ENCODE measurements at regions not wholly inside any gene's neighbourhood (a gene's known extent, or its start where the extent isn't known, plus 50 kb on each side); places are given as distances from the start of the nearest gene placed in this dataset.
"Not testable (repeated sequence)": the region's sequence is repeated elsewhere in the genome, so short reads cannot be mapped to it uniquely, and the experiment has no call there.

DNA sequence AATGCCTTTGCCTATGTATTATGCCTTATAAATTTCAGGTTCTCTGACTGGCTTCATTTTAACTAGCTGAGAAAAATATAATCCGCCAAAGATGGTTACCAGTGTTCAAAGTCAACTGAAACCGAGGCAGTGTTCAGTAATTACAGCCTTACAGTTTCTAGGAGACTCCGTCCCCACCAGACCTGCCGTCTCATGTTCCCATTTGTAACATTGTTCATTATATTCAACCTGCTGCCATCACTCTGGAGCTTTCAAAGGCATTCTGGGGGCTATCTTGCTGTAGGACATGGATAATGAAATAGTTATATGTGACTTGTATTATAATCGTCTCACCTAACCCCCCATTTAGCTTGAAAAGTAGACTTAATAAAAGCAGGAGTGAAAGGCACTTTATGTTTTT is 302.5 kb downstream of the RWDD3 start:
- ATAC-seq: no peak
- in situ Hi-C loops (cut with MboI; ENCODE audit: low sequenced_read_pairs in 4 of 4): no loop called here
- H3K4me3 ChIP-seq: no peak overlapping the region
- H3K9me3 ChIP-seq: no peaks in the 10 kb centered on the region
- no peaks in the 10 kb centered on the region for H3K4me1 ChIP-seq
- H3K27ac ChIP-seq: no peak overlapping the region
- no peak for DNase-seq
- H3K27me3 ChIP-seq: no peaks in the 10 kb centered on the region
- no peaks in the 10 kb centered on the region for H3K36me3 ChIP-seq
- intact Hi-C loops (cut with DNase I; ENCODE audit: low total_unique reads): no loop called here
- TF ChIP-seq, protein P1, sequence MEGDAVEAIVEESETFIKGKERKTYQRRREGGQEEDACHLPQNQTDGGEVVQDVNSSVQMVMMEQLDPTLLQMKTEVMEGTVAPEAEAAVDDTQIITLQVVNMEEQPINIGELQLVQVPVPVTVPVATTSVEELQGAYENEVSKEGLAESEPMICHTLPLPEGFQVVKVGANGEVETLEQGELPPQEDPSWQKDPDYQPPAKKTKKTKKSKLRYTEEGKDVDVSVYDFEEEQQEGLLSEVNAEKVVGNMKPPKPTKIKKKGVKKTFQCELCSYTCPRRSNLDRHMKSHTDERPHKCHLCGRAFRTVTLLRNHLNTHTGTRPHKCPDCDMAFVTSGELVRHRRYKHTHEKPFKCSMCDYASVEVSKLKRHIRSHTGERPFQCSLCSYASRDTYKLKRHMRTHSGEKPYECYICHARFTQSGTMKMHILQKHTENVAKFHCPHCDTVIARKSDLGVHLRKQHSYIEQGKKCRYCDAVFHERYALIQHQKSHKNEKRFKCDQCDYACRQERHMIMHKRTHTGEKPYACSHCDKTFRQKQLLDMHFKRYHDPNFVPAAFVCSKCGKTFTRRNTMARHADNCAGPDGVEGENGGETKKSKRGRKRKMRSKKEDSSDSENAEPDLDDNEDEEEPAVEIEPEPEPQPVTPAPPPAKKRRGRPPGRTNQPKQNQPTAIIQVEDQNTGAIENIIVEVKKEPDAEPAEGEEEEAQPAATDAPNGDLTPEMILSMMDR (IDR thresholded peaks at IDR 0.05 in 4 of 5, conservative IDR thresholded peaks at IDR 0.05 in 1 of 5): no peak
- no peak for TF ChIP-seq POLR2A (IDR thresholded peaks at IDR 0.05)

DNA sequence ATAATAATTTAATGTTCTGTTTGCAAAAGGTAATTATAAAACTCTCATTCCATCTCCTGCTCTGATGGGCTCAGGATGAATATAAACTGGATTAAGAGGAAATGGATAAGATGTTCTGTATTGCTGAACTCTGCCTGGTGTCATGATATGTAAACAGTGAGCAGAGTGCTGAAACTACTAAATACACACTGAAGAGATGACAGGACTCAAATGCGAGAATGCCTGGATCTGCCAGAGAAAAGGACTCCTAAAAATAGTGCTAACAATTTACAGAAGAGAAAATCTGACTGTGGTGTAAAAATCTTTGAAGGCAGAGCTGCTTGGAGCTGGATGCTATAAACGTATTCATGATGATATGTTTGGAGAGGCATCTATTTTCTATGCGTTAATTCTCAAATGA is 303.2 kb downstream of the RWDD3 start:
- no peaks in the 10 kb centered on the region for H3K4me1 ChIP-seq
- DNase-seq: no peak
- H3K9me3 ChIP-seq: no peaks in the 10 kb centered on the region
- no peaks in the 10 kb centered on the region for H3K36me3 ChIP-seq
- intact Hi-C loops (cut with DNase I; ENCODE audit: low total_unique reads) (no loop called here), in situ Hi-C loops (cut with MboI; ENCODE audit: low sequenced_read_pairs in 4 of 4) (no loop called here)
- ATAC-seq: no peak
- H3K27me3 ChIP-seq: no peaks in the 10 kb centered on the region
- H3K27ac ChIP-seq: no peak overlapping the region
- H3K4me3 ChIP-seq: no peak overlapping the region
- no peak for TF ChIP-seq POLR2A (IDR thresholded peaks at IDR 0.05)
- TF ChIP-seq, protein P1 (IDR thresholded peaks at IDR 0.05 in 4 of 5, conservative IDR thresholded peaks at IDR 0.05 in 1 of 5): no peak

DNA sequence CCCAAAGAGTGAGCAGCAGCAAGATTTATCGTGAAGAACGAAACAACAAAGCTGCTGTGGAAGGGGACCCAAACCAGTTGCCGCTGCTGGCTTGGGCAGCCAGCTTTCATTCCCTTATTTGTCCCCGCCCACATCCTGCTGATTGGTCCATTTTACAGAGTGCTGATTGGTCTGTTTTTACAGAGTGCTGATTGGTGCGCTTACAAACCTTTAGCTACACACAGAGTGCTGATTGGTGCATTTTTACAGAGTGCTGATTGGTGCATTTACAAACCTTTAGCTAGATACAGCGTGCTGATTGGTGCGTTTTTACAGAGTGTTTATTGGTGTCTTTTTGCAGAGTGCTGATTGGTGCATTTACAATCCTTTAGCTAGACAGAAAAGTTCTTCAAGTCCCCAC is 304.2 kb downstream of the RWDD3 start:
- H3K36me3 ChIP-seq; in situ Hi-C loops (cut with MboI; ENCODE audit: low sequenced_read_pairs in 4 of 4); H3K4me1 ChIP-seq; ATAC-seq; DNase-seq; H3K27ac ChIP-seq; H3K9me3 ChIP-seq; intact Hi-C loops (cut with DNase I; ENCODE audit: low total_unique reads); H3K4me3 ChIP-seq; H3K27me3 ChIP-seq: not testable (repeated sequence)

DNA sequence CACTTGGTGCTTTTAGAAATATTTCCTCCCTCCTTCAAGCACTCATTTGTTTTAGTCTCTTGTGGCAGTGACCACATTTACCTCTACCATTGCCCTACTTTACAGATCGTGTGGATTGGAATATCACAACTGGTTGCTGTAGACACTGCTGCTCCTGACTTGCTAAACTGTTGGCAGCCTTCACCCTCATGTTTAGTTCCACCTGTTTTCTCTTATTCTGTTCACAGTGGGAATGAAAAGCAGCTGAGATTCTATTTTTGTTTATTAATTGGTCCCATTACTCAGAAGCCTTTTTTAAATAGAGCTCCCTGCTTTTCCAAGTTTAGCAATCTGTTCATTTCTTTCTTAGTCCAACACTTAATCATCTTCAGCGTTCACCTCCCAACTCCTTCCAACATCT is 308.9 kb downstream of the RWDD3 start:
- no peak for ATAC-seq
- DNase-seq: no peak
- Histone ChIP-seq H3K9me3 (no peaks in the 10 kb centered on the region), H3K27ac (no peak overlapping the region), H3K4me3 (no peak overlapping the region), H3K36me3 (no peaks in the 10 kb centered on the region), H3K4me1 (no peaks in the 10 kb centered on the region), H3K27me3 (no peaks in the 10 kb centered on the region)
- intact Hi-C loops (cut with DNase I; ENCODE audit: low total_unique reads): no loop called here
- in situ Hi-C loops (cut with MboI; ENCODE audit: low sequenced_read_pairs in 4 of 4): no loop called here
- TF ChIP-seq POLR2A (IDR thresholded peaks at IDR 0.05): no peak
- TF ChIP-seq, protein P1 (IDR thresholded peaks at IDR 0.05 in 4 of 5, conservative IDR thresholded peaks at IDR 0.05 in 1 of 5): no peak

DNA sequence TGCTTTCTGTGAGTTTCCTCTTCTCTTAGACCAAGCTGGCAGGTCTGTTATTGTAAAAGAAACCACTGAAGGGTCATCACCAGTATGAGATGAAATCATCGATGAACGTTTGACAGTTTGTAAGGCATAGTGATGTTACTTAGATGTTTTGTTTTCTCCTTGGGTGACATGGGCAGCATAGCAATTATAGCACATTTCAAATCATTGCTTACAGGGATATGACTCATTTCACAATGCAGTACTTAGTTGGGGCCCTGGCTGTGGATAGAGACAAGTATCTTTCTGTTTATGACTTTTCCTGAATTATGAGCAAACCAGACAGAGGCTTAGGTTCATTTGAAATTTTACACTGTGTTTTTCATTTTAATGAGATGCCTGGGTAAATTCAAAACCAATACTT is 313.0 kb downstream of the RWDD3 start:
- H3K36me3 ChIP-seq: no peaks in the 10 kb centered on the region
- H3K9me3 ChIP-seq: no peaks in the 10 kb centered on the region
- DNase-seq: no peak
- H3K4me3 ChIP-seq: no peak overlapping the region
- ATAC-seq: no peak
- no peaks in the 10 kb centered on the region for H3K27me3 ChIP-seq
- no peaks in the 10 kb centered on the region for H3K4me1 ChIP-seq
- no peak overlapping the region for H3K27ac ChIP-seq
- in situ Hi-C loops (cut with MboI; ENCODE audit: low sequenced_read_pairs in 4 of 4): no loop called here
- intact Hi-C loops (cut with DNase I; ENCODE audit: low total_unique reads): no loop called here
- TF ChIP-seq POLR2A (IDR thresholded peaks at IDR 0.05): no peak
- TF ChIP-seq, protein P1 (IDR thresholded peaks at IDR 0.05 in 4 of 5, conservative IDR thresholded peaks at IDR 0.05 in 1 of 5): no peak

Measured in gastrocnemius medialis (tissue), 4 donors.